ENCODE measurements at regions not wholly inside any gene's neighbourhood (a gene's known extent, or its start where the extent isn't known, plus 50 kb on each side); places are given as distances from the start of the nearest gene placed in this dataset.

GRCh38 chr6:128827675-128828464 is 55.1 kb upstream of the LAMA2 start:
- no peak for ATAC-seq
- no peak for TF ChIP-seq ZFP30 (CRISPR knock-in tag; IDR thresholded peaks at IDR 0.05)
- no peak for TF ChIP-seq ZNF565 (CRISPR knock-in tag; conservative IDR thresholded peaks at IDR 0.05; ENCODE audit: low read depth)
- TF ChIP-seq SNAI2 (CRISPR knock-in tag; IDR thresholded peaks at IDR 0.05) = no peak
- TF ChIP-seq POU6F1 (CRISPR knock-in tag; IDR thresholded peaks at IDR 0.05; ENCODE audit: borderline replicate concordance, low read depth) = no peak
- no peak for TF ChIP-seq ZNF8 (CRISPR knock-in tag; IDR thresholded peaks at IDR 0.05)

GRCh38 chr6:128826606-128827005 is 56.3 kb upstream of the LAMA2 start:
- no peak for ATAC-seq
- no peak for TF ChIP-seq PPARA (CRISPR knock-in tag; IDR thresholded peaks at IDR 0.05; ENCODE audit: borderline replicate concordance)
- TF ChIP-seq ISL1 (CRISPR knock-in tag; IDR thresholded peaks at IDR 0.05) = no peak
- TF ChIP-seq, protein P1, sequence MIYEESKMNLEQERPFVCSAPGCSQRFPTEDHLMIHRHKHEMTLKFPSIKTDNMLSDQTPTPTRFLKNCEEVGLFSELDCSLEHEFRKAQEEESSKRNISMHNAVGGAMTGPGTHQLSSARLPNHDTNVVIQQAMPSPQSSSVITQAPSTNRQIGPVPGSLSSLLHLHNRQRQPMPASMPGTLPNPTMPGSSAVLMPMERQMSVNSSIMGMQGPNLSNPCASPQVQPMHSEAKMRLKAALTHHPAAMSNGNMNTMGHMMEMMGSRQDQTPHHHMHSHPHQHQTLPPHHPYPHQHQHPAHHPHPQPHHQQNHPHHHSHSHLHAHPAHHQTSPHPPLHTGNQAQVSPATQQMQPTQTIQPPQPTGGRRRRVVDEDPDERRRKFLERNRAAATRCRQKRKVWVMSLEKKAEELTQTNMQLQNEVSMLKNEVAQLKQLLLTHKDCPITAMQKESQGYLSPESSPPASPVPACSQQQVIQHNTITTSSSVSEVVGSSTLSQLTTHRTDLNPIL (CRISPR knock-in tag; IDR thresholded peaks at IDR 0.05; ENCODE audit: low read depth) = no peak
- no peak for TF ChIP-seq BACH2 (CRISPR knock-in tag; IDR thresholded peaks at IDR 0.05; ENCODE audit: borderline replicate concordance)
- TF ChIP-seq SNAI2 (CRISPR knock-in tag; IDR thresholded peaks at IDR 0.05) = no peak
- TF ChIP-seq ZFP30 (CRISPR knock-in tag; IDR thresholded peaks at IDR 0.05) = no peak
- TF ChIP-seq GLIS3 (CRISPR knock-in tag; IDR thresholded peaks at IDR 0.05) = no peak
- TF ChIP-seq ZNF8 (CRISPR knock-in tag; IDR thresholded peaks at IDR 0.05) = no peak

DNA sequence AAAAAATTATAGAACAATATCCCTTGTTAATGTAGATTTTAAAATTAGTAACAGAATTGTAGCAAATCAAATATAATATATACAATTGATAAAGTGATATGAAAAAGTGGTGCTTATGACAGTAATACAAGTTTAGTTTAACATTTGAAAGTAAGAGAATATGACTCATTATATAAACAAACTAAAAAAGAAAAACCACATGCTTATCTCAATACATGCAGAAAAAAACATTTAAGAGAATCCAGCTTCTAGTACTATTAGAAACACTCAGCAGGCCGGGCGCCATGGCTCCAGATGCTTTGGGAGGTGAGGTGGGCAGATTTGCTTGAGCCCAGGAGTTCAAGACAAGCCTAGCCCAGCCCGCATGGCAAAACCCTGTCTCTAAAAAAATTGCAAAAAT is 60.7 kb upstream of the LAMA2 start:
- no peak for ATAC-seq
- TF ChIP-seq ISL1 (CRISPR knock-in tag; IDR thresholded peaks at IDR 0.05) (no peak), TCF4 (CRISPR knock-in tag; IDR thresholded peaks at IDR 0.05; ENCODE audit: borderline replicate concordance) (no peak), ZFP3 (CRISPR knock-in tag; IDR thresholded peaks at IDR 0.05) (no peak), ZNF8 (CRISPR knock-in tag; IDR thresholded peaks at IDR 0.05) (no peak), TOX (CRISPR knock-in tag; IDR thresholded peaks at IDR 0.05; ENCODE audit: borderline replicate concordance) (no peak), BACH2 (CRISPR knock-in tag; IDR thresholded peaks at IDR 0.05; ENCODE audit: borderline replicate concordance) (no peak), OSR1 (CRISPR knock-in tag; IDR thresholded peaks at IDR 0.05) (no peak), CSRNP3 (CRISPR knock-in tag; IDR thresholded peaks at IDR 0.05) (no peak), PATZ1 (CRISPR knock-in tag; IDR thresholded peaks at IDR 0.05; ENCODE audit: borderline replicate concordance) (no peak), ZNF565 (CRISPR knock-in tag; conservative IDR thresholded peaks at IDR 0.05; ENCODE audit: low read depth) (no peak), CSDC2 (CRISPR knock-in tag; IDR thresholded peaks at IDR 0.05) (no peak), ZFP30 (CRISPR knock-in tag; IDR thresholded peaks at IDR 0.05) (no peak), ZNF70 (CRISPR knock-in tag; IDR thresholded peaks at IDR 0.05) (no peak)

DNA sequence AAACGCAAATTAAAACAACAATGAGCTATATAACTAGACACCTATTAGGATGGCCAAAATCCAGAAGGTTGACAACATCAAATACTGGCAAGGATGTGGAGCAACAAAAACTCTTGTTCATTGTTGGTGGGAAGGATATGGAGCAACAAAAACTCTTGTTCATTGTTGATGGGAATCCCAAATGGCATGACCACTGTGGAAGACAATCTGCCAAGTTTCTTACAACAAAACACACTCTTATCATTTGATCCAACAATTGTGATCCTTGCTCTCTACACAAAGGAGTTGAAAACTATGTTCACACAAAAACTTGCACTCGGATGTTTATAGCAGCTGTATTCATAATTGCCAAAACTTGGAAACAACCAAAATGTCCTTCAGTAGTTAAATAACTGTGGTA is 61.8 kb upstream of the LAMA2 start:
- TF ChIP-seq TOX (CRISPR knock-in tag; IDR thresholded peaks at IDR 0.05; ENCODE audit: borderline replicate concordance) (no peak), OSR1 (CRISPR knock-in tag; IDR thresholded peaks at IDR 0.05) (no peak), PATZ1 (CRISPR knock-in tag; IDR thresholded peaks at IDR 0.05; ENCODE audit: borderline replicate concordance) (no peak), SNAI2 (CRISPR knock-in tag; IDR thresholded peaks at IDR 0.05) (no peak), ZNF565 (CRISPR knock-in tag; conservative IDR thresholded peaks at IDR 0.05; ENCODE audit: low read depth) (no peak), ARNTL (CRISPR knock-in tag; IDR thresholded peaks at IDR 0.05; ENCODE audit: borderline replicate concordance, low read depth) (no peak)
- no peak for ATAC-seq

Measured in SK-N-SH treated with all-trans-retinoic acid at 6 μM for 48 hours (cell line).